ENCODE measurements at regions not wholly inside any gene's neighbourhood (a gene's known extent, or its start where the extent isn't known, plus 50 kb on each side); places are given as distances from the start of the nearest gene placed in this dataset.

GRCh38 chr12:58639318-58639934 lies 280.9 kb downstream of the LRIG3 start:
- peak; percentile 28 for DNase-seq (ENCODE audit: low read depth)
- TF ChIP-seq CTCF (conservative IDR thresholded peaks at IDR 0.05; ENCODE audit: control insufficient read depth, insufficient read depth, low read depth, low read length) = no peak

GRCh38 chr12:58640314-58640713 lies 280.0 kb downstream of the LRIG3 start:
- no peak for DNase-seq (ENCODE audit: low read depth)
- TF ChIP-seq CTCF (conservative IDR thresholded peaks at IDR 0.05; ENCODE audit: control insufficient read depth, insufficient read depth, low read depth, low read length) = no peak

More at GRCh38 chr12:58639318-58639934, 280.9 kb downstream of the LRIG3 start:
- no peak overlapping the region for H3K4me3 ChIP-seq (ENCODE audit: control insufficient read depth, low read depth, low read length)

GRCh38 chr12:58645946-58646345 lies 274.4 kb downstream of the LRIG3 start:
- TF ChIP-seq CTCF (conservative IDR thresholded peaks at IDR 0.05; ENCODE audit: control insufficient read depth, insufficient read depth, low read depth, low read length) = no peak
- no peak for DNase-seq (ENCODE audit: low read depth)

More at GRCh38 chr12:58640314-58640713, 280.0 kb downstream of the LRIG3 start:
- H3K4me3 ChIP-seq (ENCODE audit: control insufficient read depth, low read depth, low read length) = no peak overlapping the region

GRCh38 chr12:58647495-58647894 lies 272.8 kb downstream of the LRIG3 start:
- TF ChIP-seq CTCF (conservative IDR thresholded peaks at IDR 0.05; ENCODE audit: control insufficient read depth, insufficient read depth, low read depth, low read length) = no peak
- H3K4me3 ChIP-seq (ENCODE audit: control insufficient read depth, low read depth, low read length) = no peak overlapping the region
- DNase-seq (ENCODE audit: low read depth) = no peak

More at GRCh38 chr12:58645946-58646345, 274.4 kb downstream of the LRIG3 start:
- no peak overlapping the region for H3K4me3 ChIP-seq (ENCODE audit: control insufficient read depth, low read depth, low read length)

GRCh38 chr12:58648176-58648575 lies 272.1 kb downstream of the LRIG3 start:
- TF ChIP-seq CTCF (conservative IDR thresholded peaks at IDR 0.05; ENCODE audit: control insufficient read depth, insufficient read depth, low read depth, low read length) = no peak
- no peak for DNase-seq (ENCODE audit: low read depth)
- no peak overlapping the region for H3K4me3 ChIP-seq (ENCODE audit: control insufficient read depth, low read depth, low read length)

- no peak overlapping the region for H3K4me3 ChIP-seq (ENCODE audit: control insufficient read depth, low read depth, low read length)
- DNase-seq (ENCODE audit: low read depth) = no peak
- no peak for TF ChIP-seq CTCF (conservative IDR thresholded peaks at IDR 0.05; ENCODE audit: control insufficient read depth, insufficient read depth, low read depth, low read length)
These were observed 268.5 kb downstream of the LRIG3 start for GRCh38 chr12:58651850-58652249.

All from fibroblast of mammary gland (primary cell).